Activated T-cell treated with anti-CD3 and anti-CD28 coated beads, Interleukin-2, amount 50 U/mL, for 24 hours (primary cell): ENCODE measurements at regions not wholly inside any gene's neighbourhood (a gene's known extent, or its start where the extent isn't known, plus 50 kb on each side); places are given as distances from the start of the nearest gene placed in this dataset.
"Not testable (repeated sequence)": the region's sequence is repeated elsewhere in the genome, so short reads cannot be mapped to it uniquely, and the experiment has no call there.

Experiments
- DNase-seq: peaks from one replicate; pipeline ENCODE4 v3.0.0-alpha.2; 2020
- H3K27ac Mint-ChIP-seq: 2 replicates; pipeline ENCODE4 v1.8.0; 2020; ENCODE audit warnings: mild to moderate bottlenecking, mixed read lengths
- H3K27me3 Mint-ChIP-seq: 2 replicates; pipeline ENCODE4 v1.8.0; 2020; ENCODE audit warnings: mixed read lengths
- H3K36me3 Mint-ChIP-seq: 2 replicates; pipeline ENCODE4 v1.8.0; 2020; ENCODE audit warnings: low read depth, mixed read lengths
- H3K4me1 Mint-ChIP-seq: 2 replicates; pipeline ENCODE4 v1.8.0; 2020; ENCODE audit warnings: low read depth, mixed read lengths
- H3K4me3 Mint-ChIP-seq: 2 replicates; pipeline ENCODE4 v1.8.0; 2020; ENCODE audit warnings: mild to moderate bottlenecking, moderate library complexity, mixed read lengths
- H3K9me3 Mint-ChIP-seq: 2 replicates; pipeline ENCODE4 v1.8.0; 2020; ENCODE audit warnings: mixed read lengths

GRCh38 chr2:2727876-2728511 is 396.9 kb upstream of the MYT1L start:
- no peak overlapping the region for H3K27ac Mint-ChIP-seq
- H3K27me3 Mint-ChIP-seq = no peaks in the 10 kb centered on the region
- no peaks in the 10 kb centered on the region for H3K36me3 Mint-ChIP-seq
- no peaks in the 10 kb centered on the region for H3K4me1 Mint-ChIP-seq
- DNase-seq = no peak
- H3K4me3 Mint-ChIP-seq = no peak overlapping the region
- H3K9me3 Mint-ChIP-seq = no peaks in the 10 kb centered on the region

- no peaks in the 10 kb centered on the region for H3K36me3 Mint-ChIP-seq
- H3K4me3 Mint-ChIP-seq = no peak overlapping the region
- no peaks in the 10 kb centered on the region for H3K27me3 Mint-ChIP-seq
- H3K4me1 Mint-ChIP-seq = no peaks in the 10 kb centered on the region
- H3K9me3 Mint-ChIP-seq = no peaks in the 10 kb centered on the region
- DNase-seq = no peak
- H3K27ac Mint-ChIP-seq = no peak overlapping the region
Measured at GRCh38 chr2:2726163-2726562, 395.1 kb upstream of the MYT1L start.

GRCh38 chr2:2723064-2723463 is 392.0 kb upstream of the MYT1L start:
- H3K27me3 Mint-ChIP-seq = no peaks in the 10 kb centered on the region
- no peaks in the 10 kb centered on the region for H3K9me3 Mint-ChIP-seq
- no peak for DNase-seq
- H3K27ac Mint-ChIP-seq = no peak overlapping the region
- H3K4me3 Mint-ChIP-seq = no peak overlapping the region
- H3K36me3 Mint-ChIP-seq = no peaks in the 10 kb centered on the region
- H3K4me1 Mint-ChIP-seq = no peaks in the 10 kb centered on the region

- Mint-ChIP-seq H3K9me3 (no peaks in the 10 kb centered on the region), H3K36me3 (no peaks in the 10 kb centered on the region), H3K27me3 (no peaks in the 10 kb centered on the region), H3K4me3 (no peak overlapping the region), H3K27ac (no peak overlapping the region), H3K4me1 (no peaks in the 10 kb centered on the region)
- DNase-seq = no peak
Measured at GRCh38 chr2:2721296-2721835, 390.3 kb upstream of the MYT1L start.

- not testable (repeated sequence) for H3K27me3 Mint-ChIP-seq, H3K36me3 Mint-ChIP-seq, H3K27ac Mint-ChIP-seq, H3K4me3 Mint-ChIP-seq, H3K9me3 Mint-ChIP-seq, DNase-seq, H3K4me1 Mint-ChIP-seq
Measured at GRCh38 chr2:2720806-2721205, 389.7 kb upstream of the MYT1L start.

GRCh38 chr2:2720351-2720750 is 389.3 kb upstream of the MYT1L start:
- H3K4me1 Mint-ChIP-seq = no peaks in the 10 kb centered on the region
- peaks cover 3% of the 10 kb centered on the region for H3K27me3 Mint-ChIP-seq
- no peaks in the 10 kb centered on the region for H3K36me3 Mint-ChIP-seq
- H3K4me3 Mint-ChIP-seq = no peak overlapping the region
- H3K27ac Mint-ChIP-seq = no peak overlapping the region
- H3K9me3 Mint-ChIP-seq = no peaks in the 10 kb centered on the region
- DNase-seq = no peak

GRCh38 chr2:2719781-2720180 is 388.7 kb upstream of the MYT1L start:
- no peaks in the 10 kb centered on the region for H3K9me3 Mint-ChIP-seq
- no peak overlapping the region for H3K27ac Mint-ChIP-seq
- H3K4me1 Mint-ChIP-seq = no peaks in the 10 kb centered on the region

GRCh38 chr2:2719015-2719414 is 387.9 kb upstream of the MYT1L start:
- H3K36me3 Mint-ChIP-seq = no peaks in the 10 kb centered on the region
- DNase-seq = no peak
- no peaks in the 10 kb centered on the region for H3K9me3 Mint-ChIP-seq
- H3K4me3 Mint-ChIP-seq = no peak overlapping the region
- no peaks in the 10 kb centered on the region for H3K4me1 Mint-ChIP-seq
- H3K27ac Mint-ChIP-seq = no peak overlapping the region
- peaks cover 3% of the 10 kb centered on the region for H3K27me3 Mint-ChIP-seq

More at GRCh38 chr2:2719781-2720180, 388.7 kb upstream of the MYT1L start:
- H3K36me3 Mint-ChIP-seq = no peaks in the 10 kb centered on the region
- no peak for DNase-seq
- H3K4me3 Mint-ChIP-seq = no peak overlapping the region
- H3K27me3 Mint-ChIP-seq = peaks cover 3% of the 10 kb centered on the region

GRCh38 chr2:2717406-2717805 is 386.3 kb upstream of the MYT1L start:
- no peak for DNase-seq
- Mint-ChIP-seq H3K27ac (no peak overlapping the region), H3K4me3 (no peak overlapping the region), H3K36me3 (no peaks in the 10 kb centered on the region), H3K27me3 (peaks cover 3% of the 10 kb centered on the region), H3K9me3 (no peaks in the 10 kb centered on the region), H3K4me1 (no peaks in the 10 kb centered on the region)

GRCh38 chr2:2716771-2717170 is 385.7 kb upstream of the MYT1L start:
- H3K27me3 Mint-ChIP-seq = peaks cover 3% of the 10 kb centered on the region
- H3K4me3 Mint-ChIP-seq = no peak overlapping the region
- no peaks in the 10 kb centered on the region for H3K9me3 Mint-ChIP-seq
- no peak overlapping the region for H3K27ac Mint-ChIP-seq
- no peaks in the 10 kb centered on the region for H3K36me3 Mint-ChIP-seq
- DNase-seq = no peak
- H3K4me1 Mint-ChIP-seq = no peaks in the 10 kb centered on the region

GRCh38 chr2:2715036-2715818 is 384.2 kb upstream of the MYT1L start:
- no peak overlapping the region for H3K4me3 Mint-ChIP-seq
- no peak for DNase-seq
- H3K27me3 Mint-ChIP-seq = peaks cover 3% of the 10 kb centered on the region
- H3K4me1 Mint-ChIP-seq = no peaks in the 10 kb centered on the region
- no peak overlapping the region for H3K27ac Mint-ChIP-seq
- H3K9me3 Mint-ChIP-seq = no peaks in the 10 kb centered on the region
- no peaks in the 10 kb centered on the region for H3K36me3 Mint-ChIP-seq

- H3K27me3 Mint-ChIP-seq = peaks cover 3% of the 10 kb centered on the region
Measured at GRCh38 chr2:2714408-2714807, 383.3 kb upstream of the MYT1L start.

GRCh38 chr2:2709431-2709770 is 378.3 kb upstream of the MYT1L start:
- H3K27ac Mint-ChIP-seq = no peak overlapping the region
- no peaks in the 10 kb centered on the region for H3K27me3 Mint-ChIP-seq
- H3K4me3 Mint-ChIP-seq = no peak overlapping the region
- no peaks in the 10 kb centered on the region for H3K36me3 Mint-ChIP-seq
- no peak for DNase-seq
- peaks cover 3% of the 10 kb centered on the region for H3K4me1 Mint-ChIP-seq
- no peaks in the 10 kb centered on the region for H3K9me3 Mint-ChIP-seq

More at GRCh38 chr2:2714408-2714807, 383.3 kb upstream of the MYT1L start:
- DNase-seq = no peak
- Mint-ChIP-seq H3K4me1 (no peaks in the 10 kb centered on the region), H3K36me3 (no peaks in the 10 kb centered on the region), H3K27ac (no peak overlapping the region), H3K4me3 (no peak overlapping the region), H3K9me3 (no peaks in the 10 kb centered on the region)

- Mint-ChIP-seq H3K27ac (no peak overlapping the region), H3K9me3 (no peaks in the 10 kb centered on the region), H3K36me3 (no peaks in the 10 kb centered on the region), H3K27me3 (no peaks in the 10 kb centered on the region), H3K4me3 (no peak overlapping the region), H3K4me1 (peaks cover 5% of the 10 kb centered on the region)
- no peak for DNase-seq
Measured at GRCh38 chr2:2708575-2709430, 377.7 kb upstream of the MYT1L start.
